ENCODE measurements at regions not wholly inside any gene's neighbourhood (a gene's known extent, or its start where the extent isn't known, plus 50 kb on each side); places are given as distances from the start of the nearest gene placed in this dataset.

DNA sequence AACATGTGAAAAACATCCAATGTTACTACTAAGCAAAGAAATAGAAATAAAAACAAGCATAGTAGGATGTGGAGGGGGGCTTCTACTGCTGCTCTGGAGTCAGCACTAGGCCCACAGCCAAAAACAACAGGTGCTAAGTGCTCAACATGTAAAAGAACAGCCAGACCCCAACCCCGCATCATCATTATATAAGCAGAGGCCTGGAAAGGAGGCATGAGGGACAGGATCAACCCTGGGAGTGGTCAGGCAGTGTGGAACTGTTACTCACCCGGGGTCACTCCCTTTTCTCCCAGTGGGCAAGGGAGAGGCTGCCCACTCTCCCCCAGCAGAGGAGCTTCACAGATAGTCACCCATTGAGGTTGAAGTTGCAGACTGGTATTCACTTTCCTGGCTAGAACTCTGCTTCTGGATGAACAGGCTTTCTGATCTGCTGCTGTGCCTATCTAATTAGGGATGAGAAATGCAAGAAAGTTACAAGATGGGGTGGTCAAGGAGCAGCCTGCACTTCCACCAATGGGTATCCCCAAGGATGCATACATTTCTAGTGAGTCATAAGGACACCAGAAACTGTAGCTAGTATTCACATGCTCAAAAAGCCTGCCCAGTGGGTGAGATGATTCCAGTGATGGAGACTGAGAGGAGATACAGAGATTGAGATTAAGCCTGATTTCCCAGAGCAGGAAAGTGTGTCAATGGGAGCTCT is 480.1 kb upstream of the TCF4 start:
- 100% methylated on average over 1 of the region's 2 CpGs; no CpG with 5 or more reads in 1 of the 2 experiments for WGBS, 2 experiments (ENCODE audit: extremely low coverage in 1 of 2, insufficient coverage in 1 of 2, insufficient read length in 1 of 2, insufficient replicate concordance in 2 of 2, low coverage in 1 of 2, low lambda C conversion rate in 2 of 2, missing lambda C conversion rate in 1 of 2)
- H3K9me3 ChIP-seq (ENCODE audit: insufficient read depth in 2 of 2, low read depth in 1 of 2, low read length in 1 of 2), result no peaks in the 10 kb centered on the region
- no peak overlapping the region for H3K9ac ChIP-seq (replicated peaks in 1 of 4; ENCODE audit: extremely low read depth in 1 of 4, low read depth in 3 of 4, low read length in 3 of 4)
- no peak overlapping the region for H4K8ac ChIP-seq (ENCODE audit: extremely low read depth, insufficient read depth, low read length)
- no peaks in the 10 kb centered on the region for H3K79me1 ChIP-seq (ENCODE audit: low read depth, low read length)
- H3K4ac ChIP-seq (replicated peaks; ENCODE audit: insufficient read length, low read depth, low read length), result no peak overlapping the region
- FAIRE-seq, result no peak
- H3K27me3 ChIP-seq (replicated peaks in 1 of 4; ENCODE audit: control insufficient read depth in 3 of 4, extremely low read depth in 1 of 4, insufficient read depth in 3 of 4, low read length in 3 of 4), result no peaks in the 10 kb centered on the region
- DNase-seq (ENCODE audit: low read depth in 1 of 2, low spot score in 2 of 2), result no peak
- no peak overlapping the region for H3K14ac ChIP-seq (ENCODE audit: insufficient read length)
- H3K4me3 ChIP-seq (ENCODE audit: extremely low read depth in 1 of 4, insufficient read depth in 2 of 4, low read depth in 3 of 4, low read length in 4 of 4), result no peak overlapping the region
- no peak overlapping the region for H2BK120ac ChIP-seq (replicated peaks; ENCODE audit: low read depth, low read length)
- H2BK12ac ChIP-seq (ENCODE audit: low read depth, low read length), result no peak overlapping the region
- H4K5ac ChIP-seq (ENCODE audit: insufficient read length, low read depth, low read length), result no peak overlapping the region
- H4K91ac ChIP-seq (replicated peaks; ENCODE audit: insufficient read length, low read length), result no peak overlapping the region
- no peaks in the 10 kb centered on the region for H4K20me1 ChIP-seq (replicated peaks in 1 of 2; ENCODE audit: control insufficient read depth in 1 of 2, insufficient read depth in 2 of 2, low read length in 2 of 2)
- H3K27ac ChIP-seq (ENCODE audit: low read depth, low read length), result no peak overlapping the region
- H2BK15ac ChIP-seq (ENCODE audit: low read length), result no peak overlapping the region
- ChIA-PET CTCF (ENCODE audit: partially characterized antibody) (interaction anchor here (0.6 to 0.7 kb wide), 2 partner anchors 144 to 967 kb away, joined by 3 to 4 read pairs; no protein-coding TSS in a partner anchor), POLR2A (ENCODE audit: partially characterized antibody) (no interaction called here)
- H3K4me1 ChIP-seq (replicated peaks in 1 of 4; ENCODE audit: control insufficient read depth in 3 of 4, insufficient read depth in 4 of 4, low read length in 3 of 4), result peaks cover 0 to 9% (median 1%) of the 10 kb centered on the region in 4 experiments; a peak in 1 of 7 replicates
- no peak overlapping the region for H3K23ac ChIP-seq (ENCODE audit: insufficient read length)
- H2BK20ac ChIP-seq (ENCODE audit: low read length), result no peak overlapping the region
- no peak overlapping the region for H2AK5ac ChIP-seq (ENCODE audit: low read depth, low read length)
- no peak overlapping the region for H2BK5ac ChIP-seq (ENCODE audit: low read depth, low read length)
- H3K4me2 ChIP-seq (ENCODE audit: insufficient read depth in 1 of 2, low read depth in 2 of 2, low read length in 2 of 2), result no peak overlapping the region
- TF ChIP-seq KDM4A (IDR thresholded peaks at IDR 0.05; ENCODE audit: low read depth, low read length, severe bottlenecking) (no peak), RXRA (IDR thresholded peaks at IDR 0.05; ENCODE audit: insufficient read depth, low read depth, low read length) (no peak), CEBPB (IDR thresholded peaks at IDR 0.05; ENCODE audit: low read depth, low read length) (no peak), HDAC2 (IDR thresholded peaks at IDR 0.05; ENCODE audit: borderline replicate concordance in 1 of 2, low read depth in 2 of 2, low read length in 2 of 2) (no peak), ZNF274 (IDR thresholded peaks at IDR 0.05; ENCODE audit: borderline replicate concordance, extremely low read depth, low read length) (no peak), GABPA (IDR thresholded peaks at IDR 0.05; ENCODE audit: borderline replicate concordance, insufficient read depth, low read length) (no peak), RBBP5 (IDR thresholded peaks at IDR 0.05; ENCODE audit: borderline replicate concordance, low read depth, low read length) (no peak), SRF (IDR thresholded peaks at IDR 0.05; ENCODE audit: low read depth, low read length) (no peak), SP2 (IDR thresholded peaks at IDR 0.05; ENCODE audit: low read length) (no peak)
- TF ChIP-seq, protein P1, sequence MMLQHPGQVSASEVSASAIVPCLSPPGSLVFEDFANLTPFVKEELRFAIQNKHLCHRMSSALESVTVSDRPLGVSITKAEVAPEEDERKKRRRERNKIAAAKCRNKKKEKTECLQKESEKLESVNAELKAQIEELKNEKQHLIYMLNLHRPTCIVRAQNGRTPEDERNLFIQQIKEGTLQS (IDR thresholded peaks at IDR 0.05; ENCODE audit: insufficient read depth, low read depth, low read length), result no peak
- no peaks in the 10 kb centered on the region for H3K79me2 ChIP-seq (ENCODE audit: control insufficient read depth in 1 of 2, insufficient read depth in 2 of 2, low read length in 2 of 2)
- no peaks in the 10 kb centered on the region for H3K36me3 ChIP-seq (ENCODE audit: control insufficient read depth in 2 of 4, insufficient read depth in 4 of 4, low read length in 3 of 4)
- H3K18ac ChIP-seq (ENCODE audit: extremely low read depth, low read length), result no peak overlapping the region
- H3K56ac ChIP-seq (replicated peaks; ENCODE audit: insufficient read length, low read depth, low read length), result no peak overlapping the region
- no peak overlapping the region for H2AFZ ChIP-seq (ENCODE audit: low read length)
- H3K23me2 ChIP-seq (ENCODE audit: low read depth, low read length), result no peaks in the 10 kb centered on the region

Measured in H1 (cell line).